H1 (cell line): ENCODE measurements at regions not wholly inside any gene's neighbourhood (a gene's known extent, or its start where the extent isn't known, plus 50 kb on each side); places are given as distances from the start of the nearest gene placed in this dataset.

Experiments used
- CREB1 ChIP-seq: IDR thresholded peaks from 2 replicates; pipeline ENCODE4 v1.6.1; 2012; ENCODE audit warnings: inconsistent platforms
- KDM5A ChIP-seq: fragments of 200-600 bp; IDR thresholded peaks from 2 replicates; pipeline ENCODE4 v1.7.1; 2012; ENCODE audit warnings: mild to moderate bottlenecking, low read length, inconsistent platforms, mixed read lengths
- TF ChIP-seq, protein P1 (sequence below): IDR thresholded peaks from 2 replicates; pipeline ENCODE4 v1.6.1; 2012; ENCODE audit warnings: low read length, inconsistent platforms
- TF ChIP-seq, protein P2 (sequence below): IDR thresholded peaks from 2 replicates; pipeline ENCODE4 v1.6.1; 2012; ENCODE audit warnings: inconsistent platforms

DNA sequence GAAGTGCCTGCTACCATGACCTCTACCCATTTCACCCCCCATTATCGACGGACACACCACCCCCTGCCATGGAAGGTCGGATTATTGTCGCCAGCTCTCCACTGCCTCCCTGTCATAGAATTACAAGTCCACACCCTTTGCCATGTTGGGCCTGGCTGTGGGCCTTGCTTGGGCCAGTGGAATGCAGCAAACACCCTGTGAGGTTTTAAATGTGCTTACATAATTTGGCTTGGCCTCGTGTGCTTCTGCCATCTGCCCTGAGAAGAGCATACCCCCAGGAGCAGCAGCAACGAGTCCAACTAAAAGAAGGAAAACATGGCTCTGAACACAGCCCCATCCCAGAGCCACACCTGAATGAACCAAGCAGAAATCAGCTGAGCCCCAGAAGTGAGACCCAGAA is 94.1 kb upstream of the PRDM11 start (continued):
- TF ChIP-seq, protein P1, sequence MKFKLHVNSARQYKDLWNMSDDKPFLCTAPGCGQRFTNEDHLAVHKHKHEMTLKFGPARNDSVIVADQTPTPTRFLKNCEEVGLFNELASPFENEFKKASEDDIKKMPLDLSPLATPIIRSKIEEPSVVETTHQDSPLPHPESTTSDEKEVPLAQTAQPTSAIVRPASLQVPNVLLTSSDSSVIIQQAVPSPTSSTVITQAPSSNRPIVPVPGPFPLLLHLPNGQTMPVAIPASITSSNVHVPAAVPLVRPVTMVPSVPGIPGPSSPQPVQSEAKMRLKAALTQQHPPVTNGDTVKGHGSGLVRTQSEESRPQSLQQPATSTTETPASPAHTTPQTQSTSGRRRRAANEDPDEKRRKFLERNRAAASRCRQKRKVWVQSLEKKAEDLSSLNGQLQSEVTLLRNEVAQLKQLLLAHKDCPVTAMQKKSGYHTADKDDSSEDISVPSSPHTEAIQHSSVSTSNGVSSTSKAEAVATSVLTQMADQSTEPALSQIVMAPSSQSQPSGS = no peak
- TF ChIP-seq, protein P2, sequence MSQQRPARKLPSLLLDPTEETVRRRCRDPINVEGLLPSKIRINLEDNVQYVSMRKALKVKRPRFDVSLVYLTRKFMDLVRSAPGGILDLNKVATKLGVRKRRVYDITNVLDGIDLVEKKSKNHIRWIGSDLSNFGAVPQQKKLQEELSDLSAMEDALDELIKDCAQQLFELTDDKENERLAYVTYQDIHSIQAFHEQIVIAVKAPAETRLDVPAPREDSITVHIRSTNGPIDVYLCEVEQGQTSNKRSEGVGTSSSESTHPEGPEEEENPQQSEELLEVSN = no peak
- TF ChIP-seq CREB1 (no peak), KDM5A (no peak)
